SIG-M5 treated with dmso at 0.1 percent for 504 hours (cell line): ENCODE measurements at regions not wholly inside any gene's neighbourhood (a gene's known extent, or its start where the extent isn't known, plus 50 kb on each side); places are given as distances from the start of the nearest gene placed in this dataset.
A peak's percentile ranks its signal among the peaks of the same experiment; 100 is the strongest.
"Not testable (repeated sequence)": the region's sequence is repeated elsewhere in the genome, so short reads cannot be mapped to it uniquely, and the experiment has no call there.

Source experiments
- DNase-seq: peaks from one replicate; lab custom pipeline; 2025; ENCODE audit not compliant: unreplicated experiment; lab: John Stamatoyannopoulos, UW

GRCh38 chr21:23858878-23859277, 1748.4 kb downstream of the MRPL39 start:
- DNase-seq: peak; percentile 14

- DNase-seq: peak; percentile 38
Measured at GRCh38 chr21:23853796-23854379, 1753.4 kb downstream of the MRPL39 start.

- DNase-seq: no peak
Measured at GRCh38 chr21:23837564-23837963, 1769.7 kb downstream of the MRPL39 start.

GRCh38 chr21:23822760-23823159, 1784.5 kb downstream of the MRPL39 start:
- DNase-seq: no peak

- DNase-seq: no peak
Measured at GRCh38 chr21:23817337-23817736, 1789.9 kb downstream of the MRPL39 start.

- no peak for DNase-seq
Measured at GRCh38 chr21:23812485-23812884, 1794.8 kb downstream of the MRPL39 start.

GRCh38 chr21:23811805-23812204, 1795.5 kb downstream of the MRPL39 start:
- peak; percentile 89 for DNase-seq

GRCh38 chr21:23809573-23809972, 1797.7 kb downstream of the MRPL39 start:
- DNase-seq: no peak

GRCh38 chr21:23806966-23807548, 1800.2 kb downstream of the MRPL39 start:
- not testable (repeated sequence) for DNase-seq

- DNase-seq: no peak
Measured at GRCh38 chr21:23804866-23805265, 1802.4 kb downstream of the MRPL39 start.

- no peak for DNase-seq
Measured at GRCh38 chr21:23801292-23801691, 1806.0 kb downstream of the MRPL39 start.

GRCh38 chr21:23799376-23799775, 1807.9 kb downstream of the MRPL39 start:
- no peak for DNase-seq

- DNase-seq: no peak
Measured at GRCh38 chr21:23792300-23792699, 1815.0 kb downstream of the MRPL39 start.

- no peak for DNase-seq
Measured at GRCh38 chr21:23789864-23790263, 1817.4 kb downstream of the MRPL39 start.

- no peak for DNase-seq
Measured at GRCh38 chr21:23780326-23780725, 1827.0 kb downstream of the MRPL39 start.

GRCh38 chr21:23743821-23744220, 1863.5 kb downstream of the MRPL39 start:
- DNase-seq: no peak

- no peak for DNase-seq
Measured at GRCh38 chr21:23740463-23740862, 1866.8 kb downstream of the MRPL39 start.

GRCh38 chr21:23732776-23733175, 1874.5 kb downstream of the MRPL39 start:
- no peak for DNase-seq

GRCh38 chr21:23729331-23729730, 1878.0 kb downstream of the MRPL39 start:
- DNase-seq: no peak

GRCh38 chr21:23725576-23725975, 1881.7 kb downstream of the MRPL39 start:
- no peak for DNase-seq

- DNase-seq: no peak
Measured at GRCh38 chr21:23718446-23719285, 1888.6 kb downstream of the MRPL39 start.

- DNase-seq: no peak
Measured at GRCh38 chr21:23712166-23712565, 1895.1 kb downstream of the MRPL39 start.
